B cell (primary cell): ENCODE measurements at regions not wholly inside any gene's neighbourhood (a gene's known extent, or its start where the extent isn't known, plus 50 kb on each side); places are given as distances from the start of the nearest gene placed in this dataset.

ENCODE experiments used
- CTCF ChIP-seq: fragments of 200-600 bp; IDR thresholded peaks from one replicate; pipeline ENCODE4 v1.8.0; 2022; ENCODE audit warnings: antibody characterized with exemption, mild to moderate bottlenecking
- EZH2 ChIP-seq: IDR thresholded peaks from 2 replicates; pipeline ENCODE4 v1.6.1; 2012; ENCODE audit warnings: borderline replicate concordance, low read depth, mild to moderate bottlenecking, moderate library complexity, low read length; ENCODE audit not compliant: insufficient read depth, poor library complexity, severe bottlenecking

GRCh38 chr2:76517574-76517909, 806.8 kb upstream of the GCFC2 start:
- TF ChIP-seq CTCF, result no peak
- no peak for TF ChIP-seq EZH2
